Activated CD4-positive, alpha-beta memory T cell treated with anti-CD3 and anti-CD28 coated beads, Interleukin-2, amount 10 ng/mL, durations not matched to agents 7 days and 5 days (primary cell): ENCODE measurements at regions not wholly inside any gene's neighbourhood (a gene's known extent, or its start where the extent isn't known, plus 50 kb on each side); places are given as distances from the start of the nearest gene placed in this dataset.

ENCODE experiments used
- CTCF ChIA-PET: fragments of 350-600 bp; sonication (Branson Sonifier 250); formaldehyde crosslinking; loops from one replicate; lab custom pipeline; 2021; ENCODE audit warnings: antibody characterized with exemption, inconsistent platforms; lab: Charles Lee
- POLR2A ChIA-PET: fragments of 350-600 bp; sonication (Branson Sonifier 250); formaldehyde crosslinking; loops from one replicate; lab custom pipeline; 2021; ENCODE audit warnings: antibody characterized with exemption; lab: Charles Lee
- DNase-seq: peaks from one replicate; pipeline ENCODE4 v3.0.0-alpha.2; 2020
- H3K27ac Mint-ChIP-seq: one replicate; pipeline ENCODE4 v1.8.0; 2021; ENCODE audit warnings: mild to moderate bottlenecking, mixed read lengths
- H3K27me3 Mint-ChIP-seq: one replicate; pipeline ENCODE4 v1.8.0; 2021; ENCODE audit warnings: mixed read lengths
- H3K36me3 Mint-ChIP-seq: one replicate; pipeline ENCODE4 v1.8.0; 2021; ENCODE audit warnings: low read depth, mixed read lengths
- H3K4me1 Mint-ChIP-seq: one replicate; pipeline ENCODE4 v1.8.0; 2021; ENCODE audit warnings: mixed read lengths
- H3K4me3 Mint-ChIP-seq: one replicate; pipeline ENCODE4 v1.8.0; 2021; ENCODE audit warnings: mild to moderate bottlenecking, mixed read lengths
- H3K9me3 Mint-ChIP-seq: one replicate; pipeline ENCODE4 v1.8.0; 2021; ENCODE audit warnings: mixed read lengths

GRCh38 chr16:79716645-79717332 lies 116.3 kb upstream of the MAF start:
- ChIA-PET POLR2A (interaction anchor here (0.6 to 5.8 kb wide), 6 partner anchors 75 to 117 kb away, joined by 3 to 67 read pairs (median 6); partner anchors contain the start of gene MAF), CTCF (no interaction called here)
- Mint-ChIP-seq H3K27ac (peak overlapping the region; percentile 76), H3K9me3 (peaks cover 6% of the 10 kb centered on the region), H3K36me3 (peaks cover 25% of the 10 kb centered on the region), H3K4me3 (peak overlapping the region; percentile 36), H3K27me3 (no peaks in the 10 kb centered on the region), H3K4me1 (peaks cover 46% of the 10 kb centered on the region)
- no peak for DNase-seq

DNA sequence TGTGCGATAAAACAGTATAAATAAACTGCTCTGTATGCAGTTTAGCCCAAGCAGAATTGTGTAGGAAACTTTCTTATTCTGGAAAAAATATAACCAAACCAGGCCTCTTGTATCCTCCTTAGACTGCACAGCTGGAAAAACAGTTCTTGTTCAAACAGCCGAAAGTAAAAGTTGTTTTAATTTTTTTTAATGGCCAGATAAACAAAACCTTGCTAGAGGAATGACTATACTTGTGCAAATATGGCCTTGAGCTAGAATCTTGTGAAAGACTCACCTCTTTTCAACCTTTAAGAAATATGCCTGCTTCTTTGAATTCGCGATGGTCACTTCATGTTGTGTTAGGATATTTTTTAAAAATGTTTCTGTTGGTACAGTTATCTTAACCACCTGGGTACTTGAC lies 114.5 kb upstream of the MAF start:
- CTCF ChIA-PET, result no interaction called here

GRCh38 chr16:79714440-79714839 lies 113.9 kb upstream of the MAF start:
- CTCF ChIA-PET, result no interaction called here
- Mint-ChIP-seq H3K27me3 (no peaks in the 10 kb centered on the region), H3K36me3 (peaks cover 19% of the 10 kb centered on the region), H3K9me3 (peaks cover 6% of the 10 kb centered on the region), H3K4me1 (peaks cover 46% of the 10 kb centered on the region), H3K4me3 (peak overlapping the region; percentile 54), H3K27ac (peak overlapping the region; percentile 69)
- DNase-seq, result no peak
- POLR2A ChIA-PET, result interaction anchor here (1.1 to 5.8 kb wide), 5 partner anchors 74 to 114 kb away, joined by 3 to 67 read pairs (median 4); partner anchors contain the start of gene MAF

More for the DNA sequence above, 114.5 kb upstream of the MAF start:
- DNase-seq, result no peak
- POLR2A ChIA-PET, result interaction anchor here (1.0 to 5.8 kb wide), 4 partner anchors 73 to 115 kb away, joined by 3 to 67 read pairs (median 7); partner anchors contain the start of gene MAF
- no peak overlapping the region for H3K27ac Mint-ChIP-seq
- H3K27me3 Mint-ChIP-seq, result no peaks in the 10 kb centered on the region
- peaks cover 6% of the 10 kb centered on the region for H3K9me3 Mint-ChIP-seq
- H3K4me1 Mint-ChIP-seq, result peaks cover 46% of the 10 kb centered on the region
- H3K36me3 Mint-ChIP-seq, result peaks cover 23% of the 10 kb centered on the region
- peak overlapping the region; percentile 36 for H3K4me3 Mint-ChIP-seq

- ChIA-PET CTCF (interaction anchor here (0.8 kb wide), 1 partner anchor 813 kb away, joined by 3 read pairs; no protein-coding TSS in a partner anchor), POLR2A (interaction anchor here (1.0 to 5.8 kb wide), 6 partner anchors 41 to 114 kb away, joined by 3 to 67 read pairs (median 4); partner anchors contain the start of gene MAF)
- peaks cover 6% of the 10 kb centered on the region for H3K9me3 Mint-ChIP-seq
- peak; percentile 23 for DNase-seq
- H3K27ac Mint-ChIP-seq, result peak overlapping the region; percentile 69
- peaks cover 19% of the 10 kb centered on the region for H3K36me3 Mint-ChIP-seq
- peak overlapping the region; percentile 54 for H3K4me3 Mint-ChIP-seq
- peaks cover 46% of the 10 kb centered on the region for H3K4me1 Mint-ChIP-seq
- H3K27me3 Mint-ChIP-seq, result no peaks in the 10 kb centered on the region
Observed at GRCh38 chr16:79713609-79714309, 113.2 kb upstream of the MAF start.

GRCh38 chr16:79712276-79712675 lies 111.7 kb upstream of the MAF start:
- DNase-seq, result no peak
- CTCF ChIA-PET, result no interaction called here
- Mint-ChIP-seq H3K4me3 (no peak overlapping the region), H3K4me1 (peaks cover 38% of the 10 kb centered on the region), H3K36me3 (peaks cover 14% of the 10 kb centered on the region), H3K27me3 (no peaks in the 10 kb centered on the region), H3K9me3 (peaks cover 6% of the 10 kb centered on the region), H3K27ac (no peak overlapping the region)
- POLR2A ChIA-PET, result no interaction called here

- CTCF ChIA-PET, result no interaction called here
- Mint-ChIP-seq H3K4me1 (peaks cover 5% of the 10 kb centered on the region), H3K27ac (no peak overlapping the region), H3K4me3 (no peak overlapping the region), H3K36me3 (peaks cover 4% of the 10 kb centered on the region), H3K27me3 (no peaks in the 10 kb centered on the region), H3K9me3 (peaks cover 6% of the 10 kb centered on the region)
- DNase-seq, result no peak
- POLR2A ChIA-PET, result interaction anchor here (0.8 kb wide), 1 partner anchor 68 kb away, joined by 3 read pairs; no protein-coding TSS in a partner anchor
Observed at GRCh38 chr16:79707876-79708275, 107.3 kb upstream of the MAF start.

DNA sequence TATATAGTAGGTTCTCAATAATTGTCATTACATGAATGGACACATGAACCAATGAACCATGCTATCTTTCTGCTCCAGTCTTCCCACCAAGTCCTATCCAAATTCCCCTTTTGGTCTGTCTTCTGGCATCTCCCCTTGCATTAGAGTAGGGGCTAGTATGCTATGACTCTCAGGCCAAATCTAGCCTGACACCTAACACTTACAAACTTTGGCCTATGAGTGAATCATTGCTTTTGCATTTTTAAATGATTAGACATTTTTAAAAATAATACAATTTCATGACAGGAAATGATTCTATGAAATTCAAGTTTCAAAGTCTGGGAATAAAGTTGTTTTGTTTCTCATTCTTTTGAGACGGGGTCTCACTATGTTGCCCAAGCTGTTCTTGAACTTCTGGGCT lies 102.5 kb upstream of the MAF start:
- Mint-ChIP-seq H3K27me3 (peaks cover 6% of the 10 kb centered on the region), H3K4me1 (peaks cover 5% of the 10 kb centered on the region), H3K36me3 (peaks cover 2% of the 10 kb centered on the region), H3K27ac (no peak overlapping the region), H3K4me3 (no peak overlapping the region), H3K9me3 (no peaks in the 10 kb centered on the region)
- no peak for DNase-seq
- CTCF ChIA-PET, result no interaction called here
- POLR2A ChIA-PET, result no interaction called here

- no peak for DNase-seq
- H3K9me3 Mint-ChIP-seq, result peaks cover 13% of the 10 kb centered on the region
- H3K4me3 Mint-ChIP-seq, result no peak overlapping the region
- H3K36me3 Mint-ChIP-seq, result peaks cover 9% of the 10 kb centered on the region
- CTCF ChIA-PET, result no interaction called here
- peaks cover 6% of the 10 kb centered on the region for H3K4me1 Mint-ChIP-seq
- POLR2A ChIA-PET, result no interaction called here
- H3K27ac Mint-ChIP-seq, result no peak overlapping the region
- H3K27me3 Mint-ChIP-seq, result peaks cover 22% of the 10 kb centered on the region
Observed at GRCh38 chr16:79698341-79698753, 97.8 kb upstream of the MAF start.

- no peak for DNase-seq
- H3K9me3 Mint-ChIP-seq, result peaks cover 16% of the 10 kb centered on the region
- no peak overlapping the region for H3K27ac Mint-ChIP-seq
- H3K4me3 Mint-ChIP-seq, result no peak overlapping the region
- peaks cover 6% of the 10 kb centered on the region for H3K4me1 Mint-ChIP-seq
- peaks cover 24% of the 10 kb centered on the region for H3K27me3 Mint-ChIP-seq
- ChIA-PET POLR2A (no interaction called here), CTCF (no interaction called here)
- H3K36me3 Mint-ChIP-seq, result peaks cover 12% of the 10 kb centered on the region
Observed at GRCh38 chr16:79697562-79698112, 97.1 kb upstream of the MAF start.

DNA sequence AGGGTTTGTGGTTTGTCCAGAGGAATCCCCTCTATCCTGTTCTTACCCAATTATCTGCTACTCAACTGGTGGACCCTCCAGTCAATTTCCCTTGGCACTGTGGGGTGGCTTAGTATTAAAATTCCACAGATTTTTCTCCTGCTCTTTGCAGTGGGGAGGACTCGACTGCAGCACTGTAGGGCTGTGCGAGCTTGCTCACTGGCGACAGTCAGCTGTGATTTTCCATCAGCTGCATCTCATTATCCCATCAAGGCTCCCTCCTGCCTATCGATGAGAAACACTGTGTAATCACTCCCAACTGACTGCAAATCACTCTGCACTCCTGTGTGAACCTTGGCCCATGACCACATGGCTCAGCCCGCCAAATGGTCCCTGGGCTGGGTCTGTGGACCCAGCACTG lies 90.5 kb upstream of the MAF start:
- peaks cover 10% of the 10 kb centered on the region for H3K36me3 Mint-ChIP-seq
- peaks cover 35% of the 10 kb centered on the region for H3K27me3 Mint-ChIP-seq
- no peak overlapping the region for H3K27ac Mint-ChIP-seq
- ChIA-PET POLR2A (no interaction called here), CTCF (no interaction called here)
- no peak overlapping the region for H3K4me3 Mint-ChIP-seq
- H3K9me3 Mint-ChIP-seq, result peaks cover 14% of the 10 kb centered on the region
- no peaks in the 10 kb centered on the region for H3K4me1 Mint-ChIP-seq
- no peak for DNase-seq

DNA sequence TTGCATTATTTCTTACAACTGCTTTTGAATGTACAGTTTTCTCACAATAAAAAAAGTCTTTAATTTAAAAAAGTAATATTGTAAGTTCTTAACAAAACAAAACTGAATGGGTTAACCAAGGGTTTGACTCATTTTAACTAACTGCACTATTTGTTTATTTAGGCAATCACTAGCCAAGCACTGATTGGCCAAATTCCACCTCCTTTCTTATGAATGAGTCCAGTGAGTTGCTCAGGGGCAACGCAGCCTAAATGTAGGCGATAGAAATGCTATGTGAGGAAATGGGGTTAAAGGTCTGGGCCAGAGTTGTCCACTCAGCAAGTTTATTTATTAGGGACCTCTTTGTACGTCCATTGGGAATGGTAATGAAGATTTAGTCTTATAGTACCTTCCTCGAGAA lies 89.6 kb upstream of the MAF start:
- no peak for DNase-seq
- ChIA-PET POLR2A (no interaction called here), CTCF (no interaction called here)
- peaks cover 13% of the 10 kb centered on the region for H3K9me3 Mint-ChIP-seq
- peaks cover 10% of the 10 kb centered on the region for H3K36me3 Mint-ChIP-seq
- H3K4me3 Mint-ChIP-seq, result no peak overlapping the region
- H3K27ac Mint-ChIP-seq, result no peak overlapping the region
- peaks cover 35% of the 10 kb centered on the region for H3K27me3 Mint-ChIP-seq
- H3K4me1 Mint-ChIP-seq, result no peaks in the 10 kb centered on the region

DNA sequence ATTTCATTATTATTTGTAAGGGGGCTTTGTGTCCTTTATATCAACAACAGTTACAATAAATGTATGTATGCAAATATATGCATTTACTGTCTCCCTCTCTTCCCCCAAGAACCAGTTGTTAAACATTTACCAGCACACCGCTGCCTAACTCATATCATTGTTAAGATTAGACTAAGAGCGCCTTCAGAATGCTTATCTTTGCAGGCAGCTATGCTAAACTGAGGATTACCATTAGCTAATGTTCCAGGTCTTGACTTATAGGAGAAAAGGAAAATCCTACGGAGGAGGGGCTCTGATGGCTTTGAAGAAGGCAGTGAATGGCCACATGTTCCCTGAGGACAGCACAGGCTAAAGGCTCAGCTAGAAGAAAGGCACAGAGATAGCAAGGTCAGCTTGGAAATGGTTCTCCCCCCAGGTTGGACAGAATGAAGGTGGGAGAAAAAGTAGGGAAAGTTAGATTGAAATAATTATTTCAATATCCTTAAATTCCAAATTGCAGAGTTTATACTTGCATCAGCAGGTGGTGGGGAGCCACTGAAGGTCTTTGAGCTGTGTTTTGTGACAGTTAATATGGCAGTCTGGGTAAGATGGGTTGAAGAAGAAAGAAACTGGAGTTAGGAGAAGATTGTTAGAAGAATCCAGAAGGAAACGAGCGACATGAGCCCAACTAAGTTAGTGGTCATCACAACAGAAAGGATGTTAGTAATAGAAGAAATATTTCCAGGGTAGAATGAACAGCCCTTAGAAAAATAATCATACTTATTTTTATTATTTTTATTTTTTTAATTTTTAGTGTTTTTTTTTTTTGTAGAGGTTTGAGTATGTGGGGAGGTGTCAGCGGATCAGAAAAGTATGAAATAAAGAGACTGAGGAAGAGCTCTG lies 87.0 kb upstream of the MAF start:
- Mint-ChIP-seq H3K27ac (no peak overlapping the region), H3K9me3 (no peaks in the 10 kb centered on the region), H3K27me3 (peaks cover 26% of the 10 kb centered on the region), H3K36me3 (no peaks in the 10 kb centered on the region), H3K4me1 (no peaks in the 10 kb centered on the region), H3K4me3 (no peak overlapping the region)
- CTCF ChIA-PET, result no interaction called here
- POLR2A ChIA-PET, result no interaction called here
- DNase-seq, result no peak
